GM23248 (cell line): ENCODE measurements at regions not wholly inside any gene's neighbourhood (a gene's known extent, or its start where the extent isn't known, plus 50 kb on each side); places are given as distances from the start of the nearest gene placed in this dataset.

Experiments used
- DNase-seq: peaks from one replicate; pipeline ENCODE4 v3.0.0-alpha.2; 2015
- H2AFZ ChIP-seq: fragments of 200-600 bp; sonication (generic); 2 replicates; pipeline ENCODE4 v1.6.1; 2016; ENCODE audit warnings: antibody characterized with exemption
- H3F3A ChIP-seq: fragments of 200-600 bp; sonication (generic); 2 replicates; pipeline ENCODE4 v1.6.1; 2016; ENCODE audit warnings: mild to moderate bottlenecking, antibody characterized with exemption, mixed run types; ENCODE audit not compliant: insufficient read depth
- H3K27ac ChIP-seq: fragments of 200-600 bp; sonication (generic); 2 replicates; pipeline ENCODE4 v1.5.1; 2016; ENCODE audit warnings: mild to moderate bottlenecking
- H3K27me3 ChIP-seq: fragments of 200-600 bp; sonication (generic); replicated peaks from 2 replicates; pipeline ENCODE4 v1.6.1; 2016; ENCODE audit warnings: mild to moderate bottlenecking; ENCODE audit not compliant: insufficient read depth
- H3K36me3 ChIP-seq: fragments of 200-600 bp; sonication (generic); 2 replicates; pipeline ENCODE4 v1.6.1; 2016; ENCODE audit warnings: low read depth, mild to moderate bottlenecking
- H3K4me1 ChIP-seq: fragments of 200-600 bp; sonication (generic); 2 replicates; pipeline ENCODE4 v1.6.1; 2016; ENCODE audit warnings: mild to moderate bottlenecking; ENCODE audit not compliant: insufficient read depth
- H3K4me2 ChIP-seq: fragments of 200-600 bp; sonication (generic); one replicate; pipeline ENCODE4 v1.6.1; 2016; ENCODE audit warnings: mild to moderate bottlenecking; ENCODE audit not compliant: unreplicated experiment
- H3K4me3 ChIP-seq: fragments of 200-600 bp; sonication (generic); 2 replicates; pipeline ENCODE4 v1.5.1; 2016; ENCODE audit warnings: mild to moderate bottlenecking
- H3K79me2 ChIP-seq: fragments of 200-600 bp; sonication (generic); 2 replicates; pipeline ENCODE4 v1.6.1; 2016; ENCODE audit warnings: mild to moderate bottlenecking; ENCODE audit not compliant: insufficient read depth
- H3K9ac ChIP-seq: fragments of 200-600 bp; sonication (generic); 2 replicates; pipeline ENCODE4 v1.6.1; 2016; ENCODE audit warnings: mild to moderate bottlenecking
- H3K9me2 ChIP-seq: fragments of 200-600 bp; sonication (generic); 2 replicates; pipeline ENCODE4 v1.6.1; 2016; ENCODE audit warnings: mixed run types, mild to moderate bottlenecking, moderate library complexity; ENCODE audit not compliant: insufficient read depth
- H3K9me3 ChIP-seq: fragments of 200-600 bp; sonication (generic); one replicate; pipeline ENCODE4 v1.6.1; 2017; ENCODE audit warnings: low read depth
- H4K20me1 ChIP-seq: fragments of 200-600 bp; sonication (generic); 2 replicates; pipeline ENCODE4 v1.6.0; 2016; ENCODE audit not compliant: insufficient read depth
- EZH2 ChIP-seq: fragments of 200-600 bp; sonication (generic); IDR thresholded peaks from 2 replicates; pipeline ENCODE4 v1.6.1; 2018; ENCODE audit warnings: antibody characterized with exemption, mild to moderate bottlenecking; ENCODE audit not compliant: insufficient read depth, poor library complexity, severe bottlenecking
- EZH2phosphoT487 ChIP-seq: fragments of 200-600 bp; sonication (generic); IDR thresholded peaks from 2 replicates; pipeline ENCODE4 v1.6.1; 2018; ENCODE audit warnings: antibody characterized with exemption, moderate library complexity, mild to moderate bottlenecking, low read depth; ENCODE audit not compliant: insufficient read depth
- WGBS, 2 experiments: methylation state at CpG; one replicate each; pipeline ENCODE4 v1.1.6; 2015 to 2017; ENCODE audit warnings: low lambda C conversion rate in 2 of 2, low coverage in 1 of 2; ENCODE audit errors: missing lambda C conversion rate in 2 of 2; 5-methylcytosine and 5-hydroxymethylcytosine counted together
- in situ Hi-C: fragments of 300-500 bp; cut with MboI; formaldehyde crosslinking; loops from 2 replicates; pipeline ENCODE4 v1.15.0; 2020

DNA sequence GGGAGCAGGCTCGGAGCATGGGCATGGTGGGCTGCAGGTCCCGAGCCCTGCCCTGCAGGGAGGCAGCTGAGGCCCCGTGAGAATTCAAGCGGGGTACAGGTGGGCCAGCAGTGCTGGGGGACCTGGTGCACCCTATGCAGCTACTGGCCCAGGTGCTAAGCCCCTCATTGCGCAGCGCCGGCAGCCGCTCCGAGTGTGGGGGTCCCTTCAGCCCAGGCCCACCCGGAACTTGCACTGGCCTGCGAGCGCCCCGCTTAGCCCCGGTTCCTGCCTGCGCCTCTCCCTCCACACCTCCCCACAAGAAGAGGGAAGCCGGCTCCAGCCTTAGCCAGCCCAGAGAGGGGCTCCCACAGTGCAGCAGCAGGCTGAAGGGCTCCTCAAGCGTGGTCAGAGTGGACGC is 250.7 kb downstream of the CRPPA start:
- H3K36me3 ChIP-seq: no peaks in the 10 kb centered on the region
- H3K4me3 ChIP-seq: no peak overlapping the region
- no peaks in the 10 kb centered on the region for H3F3A ChIP-seq
- H2AFZ ChIP-seq: no peak overlapping the region
- 84 to 87% methylated on average over 18 of the region's 18 CpGs for WGBS, 2 experiments
- H3K79me2 ChIP-seq: no peaks in the 10 kb centered on the region
- H3K4me1 ChIP-seq: no peaks in the 10 kb centered on the region
- no peaks in the 10 kb centered on the region for H4K20me1 ChIP-seq
- no peak overlapping the region for H3K9ac ChIP-seq
- TF ChIP-seq EZH2: no peak
- no peak for TF ChIP-seq EZH2phosphoT487
- no peaks in the 10 kb centered on the region for H3K9me2 ChIP-seq
- no peak overlapping the region for H3K27ac ChIP-seq
- in situ Hi-C loops: no loop called here
- H3K4me2 ChIP-seq: no peak overlapping the region
- no peak for DNase-seq
- H3K9me3 ChIP-seq: no peaks in the 10 kb centered on the region
- no peaks in the 10 kb centered on the region for H3K27me3 ChIP-seq

- H3K9me2 ChIP-seq: no peaks in the 10 kb centered on the region
- no peak overlapping the region for H3K4me2 ChIP-seq
- 32 to 40% methylated on average over 2 of the region's 2 CpGs for WGBS, 2 experiments
- TF ChIP-seq EZH2 (no peak), EZH2phosphoT487 (no peak)
- H3K27ac ChIP-seq: no peak overlapping the region
- no peak overlapping the region for H2AFZ ChIP-seq
- in situ Hi-C loops: no loop called here
- no peak overlapping the region for H3K4me3 ChIP-seq
- no peaks in the 10 kb centered on the region for H3K4me1 ChIP-seq
- H3K79me2 ChIP-seq: no peaks in the 10 kb centered on the region
- H4K20me1 ChIP-seq: no peaks in the 10 kb centered on the region
- DNase-seq: no peak
- no peaks in the 10 kb centered on the region for H3K27me3 ChIP-seq
- no peaks in the 10 kb centered on the region for H3K9me3 ChIP-seq
- no peaks in the 10 kb centered on the region for H3F3A ChIP-seq
- H3K9ac ChIP-seq: no peak overlapping the region
- no peaks in the 10 kb centered on the region for H3K36me3 ChIP-seq
Measured at GRCh38 chr7:16169537-16169936, 251.8 kb downstream of the CRPPA start.

DNA sequence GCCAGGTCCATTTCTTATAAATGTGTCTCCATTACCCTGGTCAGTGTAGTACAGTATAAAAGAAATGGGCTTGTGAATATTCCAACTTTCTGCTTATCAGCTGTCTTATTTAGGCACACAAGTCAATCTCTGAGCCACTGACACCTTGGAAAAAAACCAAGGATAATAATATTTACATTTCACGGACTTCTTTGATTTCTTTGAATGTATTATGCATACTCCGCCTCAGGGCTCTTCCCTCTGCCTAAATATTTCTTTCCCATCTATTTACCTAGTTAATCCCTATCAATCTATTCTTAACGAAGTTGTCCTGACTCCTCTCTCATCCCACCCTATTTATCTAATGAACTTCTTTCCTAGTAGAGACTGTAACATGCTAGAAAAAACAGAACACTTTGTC is 253.8 kb downstream of the CRPPA start:
- Histone ChIP-seq H3F3A (no peaks in the 10 kb centered on the region), H3K27me3 (no peaks in the 10 kb centered on the region), H3K9ac (no peak overlapping the region), H3K4me3 (no peak overlapping the region), H3K36me3 (no peaks in the 10 kb centered on the region), H3K4me2 (no peak overlapping the region), H3K9me3 (no peaks in the 10 kb centered on the region), H3K27ac (no peak overlapping the region), H3K9me2 (no peaks in the 10 kb centered on the region), H4K20me1 (no peaks in the 10 kb centered on the region), H3K79me2 (no peaks in the 10 kb centered on the region), H3K4me1 (no peaks in the 10 kb centered on the region), H2AFZ (no peak overlapping the region)
- DNase-seq: no peak
- 75 to 84% methylated on average over 3 of the region's 3 CpGs for WGBS, 2 experiments
- in situ Hi-C loops: no loop called here
- TF ChIP-seq EZH2 (no peak), EZH2phosphoT487 (no peak)

DNA sequence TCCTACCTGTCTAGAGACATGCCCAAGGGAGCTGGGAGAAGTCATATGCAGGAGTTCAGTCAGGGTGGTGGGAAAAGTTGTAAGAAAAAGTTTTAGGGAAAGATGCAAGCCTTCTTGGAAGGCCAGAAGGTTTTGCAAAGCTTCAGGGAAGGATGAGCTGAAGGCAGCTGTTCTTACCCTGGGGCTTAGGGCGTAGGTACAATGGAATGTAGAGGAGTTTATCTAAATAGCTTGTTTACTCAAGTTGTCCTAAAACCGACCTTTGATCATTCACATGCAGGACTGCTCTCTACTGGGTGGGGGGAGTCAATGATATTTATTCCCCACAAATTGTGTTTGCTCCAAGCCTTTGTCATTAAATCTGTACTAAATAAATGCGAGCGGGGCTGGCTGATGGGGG is 277.0 kb downstream of the CRPPA start:
- no peaks in the 10 kb centered on the region for H3K36me3 ChIP-seq
- H3K9me3 ChIP-seq: no peaks in the 10 kb centered on the region
- H3K27me3 ChIP-seq: no peaks in the 10 kb centered on the region
- no peak overlapping the region for H2AFZ ChIP-seq
- H3K4me3 ChIP-seq: no peak overlapping the region
- no peak overlapping the region for H3K4me2 ChIP-seq
- H3K9me2 ChIP-seq: no peaks in the 10 kb centered on the region
- in situ Hi-C loops: no loop called here
- no peaks in the 10 kb centered on the region for H3K79me2 ChIP-seq
- no peak for TF ChIP-seq EZH2
- no peak for TF ChIP-seq EZH2phosphoT487
- no peak for DNase-seq
- 77 to 79% methylated on average over 4 of the region's 4 CpGs for WGBS, 2 experiments
- H3F3A ChIP-seq: no peaks in the 10 kb centered on the region
- H3K9ac ChIP-seq: no peak overlapping the region
- no peaks in the 10 kb centered on the region for H4K20me1 ChIP-seq
- no peak overlapping the region for H3K27ac ChIP-seq
- H3K4me1 ChIP-seq: no peaks in the 10 kb centered on the region

DNA sequence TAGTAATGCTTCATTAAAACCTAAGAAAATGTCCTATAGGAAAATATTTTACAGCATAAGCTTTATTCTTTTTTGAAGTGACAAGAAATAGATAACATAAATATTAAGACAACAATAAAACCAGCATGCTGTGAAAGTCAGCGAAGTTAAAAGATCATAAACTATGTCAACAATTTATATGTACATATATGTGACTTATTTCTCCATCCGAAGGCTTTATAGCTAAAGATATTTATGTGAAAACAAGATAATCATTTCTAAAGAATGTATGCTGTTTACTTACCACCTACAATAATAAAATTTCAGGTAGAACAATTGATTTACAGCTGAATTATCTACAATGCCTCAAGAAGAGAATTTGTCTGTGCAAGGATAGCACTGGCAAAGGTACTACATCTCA is 283.4 kb downstream of the CRPPA start:
- Histone ChIP-seq H3K9me2 (no peaks in the 10 kb centered on the region), H3K4me1 (0 out of 2 replicates have a peak, but pooled peaks cover 6% of the 10 kb centered on the region), H2AFZ (no peak overlapping the region), H3K27ac (no peak overlapping the region), H3F3A (no peaks in the 10 kb centered on the region), H3K9me3 (no peaks in the 10 kb centered on the region), H3K36me3 (no peaks in the 10 kb centered on the region), H3K79me2 (no peaks in the 10 kb centered on the region), H3K4me3 (no peak overlapping the region), H3K27me3 (no peaks in the 10 kb centered on the region), H3K9ac (no peak overlapping the region), H4K20me1 (no peaks in the 10 kb centered on the region), H3K4me2 (no peak overlapping the region)
- in situ Hi-C loops: no loop called here
- TF ChIP-seq EZH2phosphoT487 (no peak), EZH2 (no peak)
- 86 to 87% methylated on average over 2 of the region's 2 CpGs for WGBS, 2 experiments
- no peak for DNase-seq
